Loucy (cell line): ENCODE measurements at regions not wholly inside any gene's neighbourhood (a gene's known extent, or its start where the extent isn't known, plus 50 kb on each side); places are given as distances from the start of the nearest gene placed in this dataset.

ENCODE experiments used
- H2AFZ ChIP-seq: fragments of 200-600 bp; sonication (generic); 2 replicates; pipeline ENCODE4 v1.6.0; 2016; ENCODE audit warnings: antibody characterized with exemption, mild to moderate bottlenecking, low read length, moderate library complexity
- H3F3A ChIP-seq: fragments of 200-600 bp; 2 replicates; pipeline ENCODE4 v1.6.0; 2016; ENCODE audit warnings: antibody characterized with exemption, low read depth, mild to moderate bottlenecking
- H3K27me3 ChIP-seq: fragments of 200-600 bp; sonication (generic); 2 replicates; pipeline ENCODE4 v1.6.1; 2014; ENCODE audit warnings: low read length, mild to moderate bottlenecking; ENCODE audit not compliant: insufficient read depth, poor library complexity, severe bottlenecking
- H3K36me3 ChIP-seq: fragments of 200-600 bp; sonication (generic); 2 replicates; pipeline ENCODE4 v1.6.1; 2016; ENCODE audit warnings: low read length; ENCODE audit not compliant: insufficient read depth
- H3K4me1 ChIP-seq: fragments of 200-600 bp; sonication (generic); 2 replicates; pipeline ENCODE4 v1.5.1; 2014; ENCODE audit warnings: low read length, mild to moderate bottlenecking; ENCODE audit not compliant: insufficient read depth, poor library complexity, severe bottlenecking
- H3K4me2 ChIP-seq: fragments of 200-600 bp; sonication (generic); 2 replicates; pipeline ENCODE4 v1.6.0; 2014; ENCODE audit warnings: antibody characterized with exemption, low read length, low read depth, mild to moderate bottlenecking; ENCODE audit not compliant: poor library complexity, severe bottlenecking
- H3K4me3 ChIP-seq: fragments of 200-600 bp; sonication (generic); 2 replicates; pipeline ENCODE4 v1.5.1; 2014; ENCODE audit warnings: low read length, mild to moderate bottlenecking, mixed read lengths; ENCODE audit not compliant: poor library complexity, severe bottlenecking
- H3K79me2 ChIP-seq: fragments of 200-600 bp; sonication (generic); 2 replicates; pipeline ENCODE4 v1.6.1; 2014; ENCODE audit warnings: low read length; ENCODE audit not compliant: insufficient read depth
- H3K9ac ChIP-seq: fragments of 200-600 bp; sonication (generic); 2 replicates; pipeline ENCODE4 v1.6.0; 2014; ENCODE audit warnings: mild to moderate bottlenecking, low read depth, low read length, moderate library complexity; ENCODE audit not compliant: poor library complexity, severe bottlenecking
- H3K9me2 ChIP-seq: fragments of 200-600 bp; sonication (generic); replicated peaks from 2 replicates; pipeline ENCODE4 v1.6.1; 2016; ENCODE audit warnings: low read depth, low read length, mixed read lengths
- H3K9me3 ChIP-seq: fragments of 200-600 bp; sonication (generic); 2 replicates; pipeline ENCODE4 v1.6.1; 2014; ENCODE audit warnings: mild to moderate bottlenecking, antibody characterized with exemption, low read length, low read depth; ENCODE audit not compliant: insufficient read depth
- H4K20me1 ChIP-seq: fragments of 200-600 bp; sonication (generic); 2 replicates; pipeline ENCODE4 v1.6.0; 2014; ENCODE audit warnings: antibody characterized with exemption, low read length, mild to moderate bottlenecking; ENCODE audit not compliant: insufficient read depth, poor library complexity, severe bottlenecking
- CTCF ChIP-seq: fragments of 200-600 bp; sonication (generic); conservative IDR thresholded peaks from 2 replicates; pipeline ENCODE4 v1.5.1; 2014; ENCODE audit warnings: mild to moderate bottlenecking, antibody characterized with exemption, low read length
- EZH2phosphoT487 ChIP-seq: fragments of 200-600 bp; IDR thresholded peaks from 2 replicates; pipeline ENCODE4 v1.6.1; 2018; ENCODE audit warnings: antibody characterized with exemption, mild to moderate bottlenecking, moderate library complexity, borderline replicate concordance

- no peaks in the 10 kb centered on the region for H3F3A ChIP-seq
These were observed 309.8 kb upstream of the NCAM1 start for GRCh38 chr11:112651386-112651785.

DNA sequence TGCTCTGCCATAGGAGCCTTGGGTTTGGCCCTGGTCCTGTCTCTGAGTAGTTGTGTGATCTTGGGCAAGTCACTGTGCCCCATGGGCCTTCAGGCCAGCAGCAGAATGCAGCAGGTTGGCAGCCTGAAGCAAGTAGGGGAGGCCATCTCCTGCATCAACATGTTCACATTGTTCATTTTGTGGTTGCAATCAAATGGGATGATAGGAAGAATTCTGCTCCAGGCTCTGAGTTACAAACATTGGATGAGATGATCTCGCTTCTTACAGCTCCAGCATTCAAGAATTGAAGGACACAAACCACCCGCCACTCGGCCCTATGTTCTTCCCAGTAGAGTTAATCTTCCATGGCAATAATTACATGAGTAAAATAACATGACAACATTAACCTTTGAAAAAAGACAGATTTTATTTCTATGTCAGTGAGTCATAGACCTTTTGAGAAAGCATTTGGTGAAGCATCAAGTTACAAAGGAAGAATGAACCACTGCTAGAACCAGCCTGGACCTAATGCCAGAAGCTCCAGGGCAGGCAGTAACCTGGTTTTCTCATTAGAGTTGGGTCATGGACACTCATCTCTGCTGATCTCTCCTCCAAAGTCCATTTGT lies 308.3 kb upstream of the NCAM1 start:
- Histone ChIP-seq H4K20me1 (no peaks in the 10 kb centered on the region), H3K79me2 (no peaks in the 10 kb centered on the region)
- TF ChIP-seq EZH2phosphoT487 = no peak
- TF ChIP-seq CTCF = no peak

More at GRCh38 chr11:112651386-112651785, 309.8 kb upstream of the NCAM1 start:
- Histone ChIP-seq H2AFZ (no peak overlapping the region), H3K4me2 (no peak overlapping the region), H3K4me1 (no peaks in the 10 kb centered on the region), H4K20me1 (no peaks in the 10 kb centered on the region), H3K9me3 (no peaks in the 10 kb centered on the region), H3K9me2 (no peaks in the 10 kb centered on the region), H3K79me2 (no peaks in the 10 kb centered on the region), H3K36me3 (no peaks in the 10 kb centered on the region), H3K9ac (no peak overlapping the region), H3K4me3 (no peak overlapping the region), H3K27me3 (no peaks in the 10 kb centered on the region)
- no peak for TF ChIP-seq EZH2phosphoT487
- no peak for TF ChIP-seq CTCF

GRCh38 chr11:112655371-112655770 lies 305.8 kb upstream of the NCAM1 start:
- Histone ChIP-seq H3K9me3 (no peaks in the 10 kb centered on the region), H3K4me1 (no peaks in the 10 kb centered on the region), H3K4me2 (no peak overlapping the region), H3K27me3 (no peaks in the 10 kb centered on the region), H2AFZ (no peak overlapping the region), H3K9me2 (no peaks in the 10 kb centered on the region), H3K4me3 (no peak overlapping the region), H3K36me3 (no peaks in the 10 kb centered on the region), H3K9ac (no peak overlapping the region), H3F3A (no peaks in the 10 kb centered on the region), H3K79me2 (no peaks in the 10 kb centered on the region), H4K20me1 (no peaks in the 10 kb centered on the region)
- TF ChIP-seq EZH2phosphoT487 = no peak

More for the DNA sequence above, 308.3 kb upstream of the NCAM1 start:
- Histone ChIP-seq H3K4me2 (no peak overlapping the region), H2AFZ (no peak overlapping the region), H3K9me3 (no peaks in the 10 kb centered on the region), H3K9ac (no peak overlapping the region), H3K4me3 (no peak overlapping the region), H3K36me3 (no peaks in the 10 kb centered on the region), H3K9me2 (no peaks in the 10 kb centered on the region), H3F3A (no peaks in the 10 kb centered on the region), H3K27me3 (no peaks in the 10 kb centered on the region), H3K4me1 (no peaks in the 10 kb centered on the region)
